HG03159 (cell line): ENCODE measurements at regions not wholly inside any gene's neighbourhood (a gene's known extent, or its start where the extent isn't known, plus 50 kb on each side); places are given as distances from the start of the nearest gene placed in this dataset.

ENCODE experiments used
- ATAC-seq: cut with Tn5 transposase; IDR thresholded peaks from one replicate; pipeline ENCODE4 v1.9.1; 2021; ENCODE audit warnings: mild to moderate bottlenecking, moderate library complexity; ENCODE audit not compliant: unreplicated experiment

GRCh38 chr3:159123877-159124276 lies 322.0 kb downstream of the MFSD1 start:
- no peak for ATAC-seq

GRCh38 chr3:159126261-159127020 lies 324.6 kb downstream of the MFSD1 start:
- ATAC-seq, result no peak

- no peak for ATAC-seq
Observed at GRCh38 chr3:159127021-159127392, 325.2 kb downstream of the MFSD1 start.

- no peak for ATAC-seq
Observed at GRCh38 chr3:159128628-159129027, 326.8 kb downstream of the MFSD1 start.

GRCh38 chr3:159130108-159130507 lies 328.3 kb downstream of the MFSD1 start:
- ATAC-seq, result peak; percentile 59

GRCh38 chr3:159131376-159131775 lies 329.5 kb downstream of the MFSD1 start:
- no peak for ATAC-seq

- no peak for ATAC-seq
Observed at GRCh38 chr3:159137949-159138348, 336.1 kb downstream of the MFSD1 start.

- no peak for ATAC-seq
Observed at GRCh38 chr3:159139326-159139725, 337.5 kb downstream of the MFSD1 start.

GRCh38 chr3:159144472-159144871 lies 342.6 kb downstream of the MFSD1 start:
- ATAC-seq, result no peak

GRCh38 chr3:159144891-159145290 lies 343.0 kb downstream of the MFSD1 start:
- no peak for ATAC-seq

- no peak for ATAC-seq
Observed at GRCh38 chr3:159146392-159146791, 344.5 kb downstream of the MFSD1 start.

- no peak for ATAC-seq
Observed at GRCh38 chr3:159146856-159147435, 345.1 kb downstream of the MFSD1 start.

GRCh38 chr3:159147813-159148212 lies 346.0 kb downstream of the MFSD1 start:
- no peak for ATAC-seq

GRCh38 chr3:159148466-159148865 lies 346.6 kb downstream of the MFSD1 start:
- ATAC-seq, result no peak

- ATAC-seq, result no peak
Observed at GRCh38 chr3:159149131-159149530, 347.3 kb downstream of the MFSD1 start.

GRCh38 chr3:159149633-159150032 lies 347.8 kb downstream of the MFSD1 start:
- no peak for ATAC-seq

GRCh38 chr3:159150180-159150579 lies 348.3 kb downstream of the MFSD1 start:
- ATAC-seq, result no peak

- ATAC-seq, result no peak
Observed at GRCh38 chr3:159151130-159151529, 349.3 kb downstream of the MFSD1 start.

GRCh38 chr3:159157275-159157674 lies 355.4 kb downstream of the MFSD1 start:
- ATAC-seq, result no peak

GRCh38 chr3:159158213-159158612 lies 356.4 kb downstream of the MFSD1 start:
- no peak for ATAC-seq

- ATAC-seq, result no peak
Observed at GRCh38 chr3:159158801-159159200, 356.9 kb downstream of the MFSD1 start.

GRCh38 chr3:159159546-159159945 lies 357.7 kb downstream of the MFSD1 start:
- no peak for ATAC-seq

- no peak for ATAC-seq
Observed at GRCh38 chr3:159163656-159164055, 361.8 kb downstream of the MFSD1 start.
